ENCODE measurements at regions not wholly inside any gene's neighbourhood (a gene's known extent, or its start where the extent isn't known, plus 50 kb on each side); places are given as distances from the start of the nearest gene placed in this dataset.

- no peak for TF ChIP-seq CTCF (IDR thresholded peaks at IDR 0.05; ENCODE audit: low read depth, low read length)
- no peak overlapping the region for H3K4me3 ChIP-seq (replicated peaks in 1 of 2; ENCODE audit: low read depth in 2 of 2, low read length in 2 of 2)
- DNase-seq (ENCODE audit: low read depth in 2 of 2) = no peak
These were observed 50.4 kb upstream of the CECR2 start for GRCh38 chr22:17318817-17319216.

- no peak for TF ChIP-seq CTCF (IDR thresholded peaks at IDR 0.05; ENCODE audit: low read depth, low read length)
- no peak overlapping the region for H3K4me3 ChIP-seq (replicated peaks in 1 of 2; ENCODE audit: low read depth in 2 of 2, low read length in 2 of 2)
These were observed 54.0 kb upstream of the CECR2 start for GRCh38 chr22:17315310-17315709.

GRCh38 chr22:17314487-17314886 is 54.8 kb upstream of the CECR2 start:
- no peak for TF ChIP-seq CTCF (IDR thresholded peaks at IDR 0.05; ENCODE audit: low read depth, low read length)
- no peak overlapping the region for H3K4me3 ChIP-seq (replicated peaks in 1 of 2; ENCODE audit: low read depth in 2 of 2, low read length in 2 of 2)
- DNase-seq (ENCODE audit: low read depth in 2 of 2) = no peak

More at GRCh38 chr22:17315310-17315709, 54.0 kb upstream of the CECR2 start:
- DNase-seq (ENCODE audit: low read depth in 2 of 2) = no peak

- no peak for DNase-seq (ENCODE audit: low read depth in 2 of 2)
- H3K4me3 ChIP-seq (replicated peaks in 1 of 2; ENCODE audit: low read depth in 2 of 2, low read length in 2 of 2) = no peak overlapping the region
- no peak for TF ChIP-seq CTCF (IDR thresholded peaks at IDR 0.05; ENCODE audit: low read depth, low read length)
These were observed 55.6 kb upstream of the CECR2 start for GRCh38 chr22:17313626-17314025.

- no peak for DNase-seq (ENCODE audit: low read depth in 2 of 2)
- H3K4me3 ChIP-seq (replicated peaks in 1 of 2; ENCODE audit: low read depth in 2 of 2, low read length in 2 of 2) = no peak overlapping the region
- no peak for TF ChIP-seq CTCF (IDR thresholded peaks at IDR 0.05; ENCODE audit: low read depth, low read length)
These were observed 61.7 kb upstream of the CECR2 start for GRCh38 chr22:17307566-17307965.

- TF ChIP-seq CTCF (IDR thresholded peaks at IDR 0.05; ENCODE audit: low read depth, low read length) = no peak
- DNase-seq (ENCODE audit: low read depth in 2 of 2) = no peak
- H3K4me3 ChIP-seq (replicated peaks in 1 of 2; ENCODE audit: low read depth in 2 of 2, low read length in 2 of 2) = no peak overlapping the region
These were observed 64.2 kb upstream of the CECR2 start for GRCh38 chr22:17305076-17305475.

Data from cardiac fibroblast (primary cell).